ENCODE measurements at regions not wholly inside any gene's neighbourhood (a gene's known extent, or its start where the extent isn't known, plus 50 kb on each side); places are given as distances from the start of the nearest gene placed in this dataset.
"Not testable (repeated sequence)": the region's sequence is repeated elsewhere in the genome, so short reads cannot be mapped to it uniquely, and the experiment has no call there.

DNA sequence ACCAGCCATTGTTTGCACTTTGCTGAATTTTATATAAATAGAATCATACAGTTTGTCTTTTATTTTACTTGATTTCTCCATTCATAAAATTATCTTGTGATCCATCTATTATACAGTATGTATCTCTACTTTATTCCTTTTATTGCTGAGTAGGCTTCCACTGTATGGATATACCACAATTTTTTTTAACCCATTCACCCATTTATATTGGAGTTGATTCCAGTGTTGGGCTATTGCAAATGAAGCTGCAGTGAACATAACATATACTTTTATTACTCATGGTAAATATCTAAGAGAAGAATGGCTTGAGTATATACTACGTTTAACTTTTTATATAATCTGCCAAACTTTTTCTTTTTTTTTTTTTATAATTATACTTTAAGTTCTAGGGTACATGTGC lies 463.6 kb downstream of the ETNK1 start:
- DNase-seq: no peak

DNA sequence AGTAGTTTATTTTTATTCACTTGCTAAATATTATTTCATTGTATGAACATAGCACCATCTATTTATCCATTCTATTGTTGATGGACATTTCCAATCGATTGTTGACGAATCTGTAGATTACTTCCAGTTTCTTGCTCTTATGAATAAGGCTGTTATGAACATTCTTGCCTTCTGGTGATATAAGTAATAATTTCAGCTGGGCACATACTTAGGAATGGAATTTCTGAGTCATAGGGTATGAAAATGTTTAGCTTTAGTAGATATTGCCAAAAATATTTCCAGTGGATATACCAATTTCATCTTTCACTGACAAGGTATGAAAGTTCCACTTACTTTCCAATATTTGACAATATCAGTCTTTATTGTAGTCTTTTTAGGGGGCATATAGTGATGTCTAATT lies 468.5 kb downstream of the ETNK1 start:
- DNase-seq: no peak

DNA sequence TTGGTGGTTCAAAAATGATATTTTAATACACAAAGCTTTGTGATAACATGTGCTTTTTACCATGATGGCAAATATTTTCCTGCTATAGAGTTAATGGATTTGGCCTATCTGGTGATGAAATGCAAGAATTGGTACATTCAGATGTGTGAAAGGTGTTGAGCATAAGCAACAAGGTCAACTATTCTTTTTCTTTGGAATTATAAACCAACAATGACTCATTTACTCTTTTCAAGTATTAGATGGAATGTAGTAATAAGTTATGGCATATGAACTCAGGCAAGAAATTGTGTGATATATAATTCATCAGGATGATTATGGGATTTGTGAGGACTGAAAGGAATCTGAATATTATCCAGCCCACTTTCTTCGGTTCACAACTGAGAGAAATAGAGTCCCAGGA lies 471.4 kb downstream of the ETNK1 start:
- DNase-seq: no peak

DNA sequence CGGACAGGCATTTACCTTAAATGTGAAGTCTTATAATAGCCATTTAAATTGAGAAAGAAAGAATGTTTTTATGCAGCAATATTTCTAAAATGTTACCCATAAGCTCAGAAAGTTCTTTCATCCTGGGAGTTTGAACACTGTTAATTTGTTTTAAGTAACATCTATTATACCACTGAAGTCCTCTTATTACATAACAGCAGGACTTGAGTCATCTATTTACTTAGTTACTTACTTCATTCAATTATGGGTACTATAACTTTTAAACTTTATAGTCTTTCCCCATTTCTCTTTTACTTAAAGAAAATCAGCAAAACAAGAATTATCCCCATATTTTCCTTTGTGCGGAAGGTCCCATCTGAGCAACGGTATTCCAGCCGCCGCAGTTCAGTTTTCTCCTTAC lies 473.1 kb downstream of the ETNK1 start:
- DNase-seq: no peak

DNA sequence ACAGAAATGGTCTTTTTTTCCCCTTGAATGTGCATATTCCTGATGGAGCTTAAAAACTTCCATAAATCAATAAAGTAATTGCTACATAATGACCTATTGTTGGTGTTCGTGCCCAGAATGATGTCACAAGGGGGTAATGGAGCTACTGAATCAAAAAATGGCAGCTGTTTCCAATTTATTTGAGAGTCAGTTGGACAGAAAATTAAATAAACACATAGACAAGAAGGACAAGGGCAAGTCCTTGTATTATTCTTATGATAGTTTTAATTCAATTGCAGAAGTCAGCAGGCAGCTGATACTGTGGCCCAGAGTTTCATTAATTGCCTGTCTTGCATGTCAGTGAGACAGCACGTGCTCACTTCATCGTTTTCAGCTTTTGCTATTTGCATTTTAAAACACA lies 473.5 kb downstream of the ETNK1 start:
- DNase-seq: no peak

DNA sequence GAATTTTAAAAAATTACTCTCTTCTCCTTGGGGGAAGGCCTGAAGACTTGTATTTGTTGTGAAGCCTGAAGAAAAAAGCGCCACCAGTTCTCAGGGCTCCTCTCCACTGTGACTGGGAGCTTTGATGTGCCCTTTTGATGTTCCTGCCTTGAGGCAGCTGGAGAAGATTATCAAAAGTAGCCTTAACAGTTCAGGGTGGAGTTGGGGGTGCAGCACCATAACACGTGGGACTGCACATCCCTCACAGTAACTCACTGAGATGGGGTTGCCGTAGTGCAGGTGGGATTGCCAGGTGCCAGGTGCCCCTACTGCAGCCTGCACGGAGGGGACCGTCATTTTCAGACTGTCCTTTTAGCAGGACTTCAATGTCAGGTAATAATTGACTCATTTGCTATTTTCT lies 474.1 kb downstream of the ETNK1 start:
- DNase-seq: no peak

DNA sequence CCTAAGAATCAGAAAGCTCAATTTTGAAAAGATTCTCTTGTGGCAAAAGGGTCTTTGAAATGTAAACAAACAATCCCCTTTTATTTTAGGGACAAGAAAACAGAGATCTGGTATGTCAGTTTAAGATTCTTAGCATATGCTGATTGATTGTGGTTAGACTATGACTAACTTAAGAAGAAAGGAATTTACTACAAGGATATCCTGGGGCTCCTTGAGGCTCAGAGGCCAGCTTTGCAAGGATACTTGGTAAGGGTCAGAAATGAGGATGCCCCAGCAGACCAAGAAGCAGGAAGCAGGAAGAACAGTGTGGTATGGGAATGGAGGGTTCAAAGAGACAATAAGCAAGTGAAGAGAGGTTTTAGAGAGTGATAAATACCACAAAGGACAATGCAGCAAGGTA lies 474.6 kb downstream of the ETNK1 start:
- DNase-seq: no peak

DNA sequence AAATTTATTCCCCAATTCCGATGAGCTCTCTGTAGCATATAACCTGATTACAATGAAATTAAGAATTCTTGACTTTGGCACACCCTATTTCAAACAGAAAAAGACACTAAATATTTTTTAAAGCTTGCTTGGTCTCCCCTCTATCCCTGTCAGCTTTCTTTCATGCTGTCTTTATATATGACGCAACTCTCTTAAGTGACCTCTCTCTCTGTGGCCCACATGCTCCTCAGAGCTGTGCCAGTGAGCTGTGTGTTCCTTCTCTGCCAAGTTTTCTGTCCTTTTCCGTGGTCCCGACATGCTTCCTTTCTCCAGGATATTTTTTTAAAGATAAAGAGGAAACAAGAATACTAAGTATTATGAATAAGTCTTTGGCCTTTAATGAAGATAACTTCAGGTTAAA lies 484.0 kb downstream of the ETNK1 start:
- DNase-seq: no peak

DNA sequence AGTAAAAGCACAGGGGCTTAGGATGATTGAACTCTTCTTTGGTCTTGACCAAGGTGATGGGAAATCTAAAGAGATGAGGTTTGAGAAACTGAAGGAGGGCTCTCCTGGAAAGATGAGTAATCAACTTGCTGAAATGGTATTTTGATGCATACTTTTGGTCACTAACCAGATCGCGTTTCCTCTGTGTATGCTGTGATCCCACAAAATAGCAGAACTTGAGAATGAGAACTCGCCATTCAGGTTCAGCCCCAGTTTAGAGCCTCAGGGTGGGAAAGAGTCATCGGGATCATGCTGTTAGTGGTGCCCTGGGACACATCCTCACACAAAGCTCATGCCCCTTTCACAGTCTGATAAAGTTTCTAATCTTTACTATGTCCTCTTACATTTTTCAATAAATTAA lies 488.8 kb downstream of the ETNK1 start:
- no peak for DNase-seq

DNA sequence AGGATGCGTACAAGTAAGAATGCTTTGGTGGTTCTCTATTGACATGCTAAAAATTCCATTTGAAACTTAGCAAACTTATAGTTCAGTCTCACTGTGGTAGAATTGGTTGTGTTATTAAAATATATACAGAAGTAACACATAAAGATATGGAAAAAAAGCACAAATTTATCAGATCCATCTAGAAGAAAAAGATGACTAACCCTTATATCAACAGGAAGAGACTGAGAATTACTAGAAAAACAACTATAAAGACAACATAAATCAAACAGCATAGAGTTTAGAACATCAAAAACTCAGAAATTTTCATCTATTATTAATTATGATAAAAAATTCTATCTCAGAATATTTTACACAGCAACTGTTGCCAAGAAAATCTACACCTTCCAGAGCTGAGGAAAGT lies 491.0 kb downstream of the ETNK1 start:
- no peak for DNase-seq

DNA sequence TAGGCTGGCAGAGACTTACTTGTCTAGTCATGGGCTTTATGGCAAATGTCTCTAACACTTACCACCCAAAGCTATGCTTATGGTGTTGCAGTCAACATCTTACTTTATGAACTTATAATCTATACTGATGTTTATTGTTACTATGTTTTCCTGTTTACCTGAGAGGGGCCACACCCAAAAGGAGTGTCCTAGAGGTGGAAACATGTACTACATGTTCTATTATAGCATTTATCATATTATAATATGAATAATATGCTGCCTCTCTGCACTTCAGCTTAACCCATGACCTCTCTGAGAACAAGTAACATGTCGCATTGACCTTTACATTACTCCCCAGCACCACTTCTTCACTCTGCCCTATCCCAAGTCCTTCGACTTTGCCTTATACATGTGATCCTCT lies 501.8 kb downstream of the ETNK1 start:
- DNase-seq: no peak

DNA sequence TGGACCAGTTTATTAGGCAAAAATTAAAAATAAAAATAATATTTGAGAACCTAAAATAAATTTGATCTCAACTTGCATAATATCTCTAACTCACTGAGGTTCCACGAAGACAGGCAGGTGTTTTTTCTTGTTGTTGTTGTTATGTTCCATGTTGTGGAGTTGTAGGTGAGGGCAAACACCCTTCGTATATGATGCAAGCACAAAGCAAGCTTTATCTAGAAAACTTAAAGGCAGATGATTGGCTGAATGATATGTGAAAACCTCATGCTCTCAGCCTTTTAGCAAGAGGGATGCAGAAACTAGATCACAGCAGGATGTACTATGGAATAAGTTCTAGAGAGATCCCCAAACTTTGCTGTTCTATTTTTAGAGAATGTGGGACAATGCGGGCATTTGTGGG lies 502.7 kb downstream of the ETNK1 start:
- no peak for DNase-seq

DNA sequence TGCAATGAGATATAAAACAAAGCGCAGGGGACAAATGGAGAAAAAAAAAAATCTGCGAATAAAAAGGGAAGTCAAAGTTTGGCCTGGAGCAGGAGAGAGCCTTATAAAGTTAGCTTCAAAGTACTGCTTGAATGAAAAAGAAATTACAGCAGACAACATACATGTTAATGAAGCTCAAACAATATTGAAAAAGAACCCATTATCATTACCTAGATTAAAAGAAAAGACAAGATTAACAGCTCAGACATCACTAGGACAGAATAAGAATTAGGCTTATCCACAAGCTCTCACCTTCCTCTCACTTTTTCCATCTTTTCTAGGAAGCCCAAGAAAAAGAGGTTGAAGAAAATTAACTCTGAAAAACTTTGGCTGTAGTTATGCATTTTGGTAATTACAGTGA lies 503.5 kb downstream of the ETNK1 start:
- no peak for DNase-seq

DNA sequence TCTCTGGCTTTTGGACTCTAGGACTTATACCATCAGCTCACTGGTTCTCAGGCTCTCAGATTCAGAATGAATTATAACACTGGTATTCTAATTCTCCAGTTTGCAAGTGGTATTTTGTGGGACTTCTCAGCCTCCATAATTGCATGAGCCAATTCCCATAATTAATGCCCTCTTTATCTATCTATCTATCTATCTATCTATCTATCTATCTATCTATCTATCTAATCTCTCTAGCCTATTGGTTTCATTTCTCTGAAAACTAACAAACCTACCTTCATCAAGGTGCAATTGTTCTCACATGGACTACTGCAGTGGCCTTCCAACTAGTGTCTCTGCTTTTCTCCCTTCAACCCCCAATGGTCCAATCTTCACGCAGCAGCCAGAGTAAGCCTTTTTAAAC lies 507.4 kb downstream of the ETNK1 start:
- no peak for DNase-seq

DNA sequence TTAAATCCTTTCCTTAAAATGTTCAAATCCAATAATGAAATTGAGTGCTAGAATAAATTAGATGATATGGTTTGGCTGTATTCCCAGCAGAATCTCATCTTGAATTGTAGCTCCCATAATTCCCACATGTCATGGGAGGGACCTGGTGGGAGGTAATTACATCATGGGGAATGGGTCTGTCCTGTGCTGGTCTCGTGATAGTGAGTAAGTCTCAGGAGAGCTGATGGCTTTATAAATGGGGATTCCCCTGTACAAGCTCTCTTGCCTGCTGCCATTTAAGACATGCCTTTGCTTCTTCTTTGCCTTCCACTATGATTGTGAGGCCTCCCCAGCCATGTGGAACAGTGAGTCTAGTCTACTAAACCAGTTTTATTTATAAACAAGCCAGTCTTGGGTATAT lies 508.5 kb downstream of the ETNK1 start:
- no peak for DNase-seq

DNA sequence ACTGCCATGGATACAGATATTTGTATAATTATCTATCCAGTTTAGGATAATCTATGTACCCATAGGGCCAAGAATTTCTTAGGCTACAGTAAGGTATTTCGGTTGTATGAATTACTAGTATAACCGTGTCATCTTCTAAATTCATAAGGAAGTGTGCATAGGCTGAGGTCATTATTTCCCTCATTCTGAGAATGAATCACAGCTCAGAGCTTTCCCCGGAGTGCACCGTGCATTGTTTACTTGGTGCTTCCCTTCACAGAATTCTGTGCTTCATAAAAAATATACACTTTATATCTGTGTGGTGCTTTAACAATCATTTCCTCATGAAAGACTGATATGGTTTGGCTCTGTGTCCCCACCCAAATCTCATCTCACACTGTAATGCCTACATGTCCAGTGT lies 514.1 kb downstream of the ETNK1 start:
- no peak for DNase-seq

DNA sequence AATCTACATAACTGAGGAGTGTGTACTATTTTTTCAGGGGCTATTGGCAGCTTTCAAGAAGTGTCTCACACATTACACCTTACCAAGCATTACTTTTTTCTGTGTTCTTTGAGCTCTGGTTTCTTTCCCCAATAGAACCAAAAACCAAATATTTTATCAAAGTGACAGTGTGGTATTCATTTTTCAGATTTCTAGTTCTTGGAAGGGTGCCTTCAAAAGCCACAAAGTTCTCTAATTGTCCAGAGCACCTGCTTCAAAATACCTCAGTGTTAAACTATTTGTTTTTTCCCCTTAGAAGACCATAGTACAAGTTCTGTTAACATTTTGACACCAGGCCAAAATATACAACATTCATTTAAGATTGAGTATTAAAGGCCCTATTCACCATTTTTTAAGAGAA lies 515.7 kb downstream of the ETNK1 start:
- no peak for DNase-seq

DNA sequence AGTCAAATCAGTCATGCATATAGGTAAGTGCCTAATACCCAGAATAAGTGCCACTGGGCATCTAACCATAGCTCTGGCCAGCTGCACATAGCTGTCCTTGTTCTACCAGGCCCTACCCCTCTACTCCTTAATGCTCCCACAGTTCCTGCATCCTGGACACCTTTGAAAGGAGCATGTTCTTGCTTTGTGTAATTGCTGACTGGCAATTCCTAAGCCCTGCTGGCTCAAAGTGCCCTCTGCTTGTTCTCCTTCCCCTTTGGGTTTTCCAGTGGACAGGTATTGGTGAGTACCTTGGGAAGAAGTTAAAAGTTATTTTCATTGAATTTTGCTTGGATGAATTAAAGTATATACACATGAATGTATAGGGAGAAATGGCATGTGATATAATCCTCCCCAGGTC lies 516.4 kb downstream of the ETNK1 start:
- DNase-seq: no peak

DNA sequence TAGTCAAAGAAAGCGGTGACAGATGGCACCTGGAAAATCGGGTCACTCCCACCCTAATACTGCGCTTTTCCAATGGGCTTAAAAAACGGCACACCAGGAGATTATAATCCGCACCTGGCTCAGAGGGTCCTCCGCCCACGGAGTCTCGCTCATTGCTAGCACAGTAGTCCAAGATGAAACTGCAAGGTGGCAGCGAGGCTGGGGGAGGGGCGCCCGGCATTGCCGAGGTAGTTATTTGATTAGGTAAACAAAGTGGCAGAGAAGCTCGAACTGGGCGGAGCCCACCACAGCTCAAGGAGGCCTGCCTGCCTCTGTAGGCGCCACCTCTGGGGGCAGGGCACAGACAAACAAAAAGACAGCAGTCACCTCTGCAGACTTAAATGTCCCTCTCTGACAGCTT lies 521.1 kb downstream of the ETNK1 start:
- not testable (repeated sequence) for DNase-seq

DNA sequence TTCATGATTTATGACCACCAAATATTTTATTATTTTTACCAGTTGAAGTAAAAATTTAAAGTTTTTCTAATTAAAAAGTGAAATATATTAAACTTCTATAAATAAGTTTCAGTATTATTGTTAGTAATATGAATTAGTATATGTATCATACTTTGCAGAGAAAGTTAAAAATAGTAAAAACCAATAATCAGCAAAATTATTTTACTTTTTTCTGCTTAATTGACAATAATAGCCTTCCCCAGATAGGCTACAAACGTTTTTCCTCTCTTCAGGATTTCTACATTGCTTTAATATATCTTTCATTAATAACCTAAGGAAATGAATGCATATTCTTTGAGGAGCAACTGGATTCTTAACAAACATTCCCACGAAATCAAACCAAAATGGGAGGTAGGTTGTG lies 543.5 kb downstream of the ETNK1 start:
- no peak for DNase-seq

DNA sequence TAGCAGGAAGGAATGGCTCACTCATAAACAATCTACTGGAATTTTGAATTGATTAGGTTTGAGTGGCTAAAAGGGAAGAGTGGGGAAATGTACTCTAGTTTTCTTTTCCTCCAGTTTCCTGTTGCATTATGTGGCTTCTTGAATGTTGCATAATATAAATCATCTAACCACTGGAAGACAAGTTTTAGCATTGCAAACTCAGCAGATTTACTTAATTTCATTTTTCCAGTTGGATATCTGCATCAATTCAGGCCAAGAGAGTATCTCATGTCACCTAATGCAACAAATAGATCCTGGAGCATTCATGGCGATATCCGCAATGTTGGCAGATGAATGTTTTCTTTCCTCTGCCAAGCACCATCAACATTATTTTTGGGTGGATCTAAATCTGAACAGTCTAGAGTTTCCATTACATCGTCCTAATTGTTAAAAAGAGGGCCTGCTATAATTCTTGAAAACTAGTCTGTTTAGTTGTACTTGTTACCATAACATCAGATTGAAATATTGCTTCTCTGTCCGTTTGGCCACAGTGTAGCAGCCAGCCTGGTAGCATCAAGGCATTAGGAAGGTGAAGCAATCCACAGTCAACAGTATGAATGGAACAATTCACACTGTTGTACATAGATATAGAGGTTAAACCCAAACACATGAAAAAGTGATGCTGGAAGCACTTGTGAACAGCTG lies 544.2 kb downstream of the ETNK1 start:
- no peak for DNase-seq

DNA sequence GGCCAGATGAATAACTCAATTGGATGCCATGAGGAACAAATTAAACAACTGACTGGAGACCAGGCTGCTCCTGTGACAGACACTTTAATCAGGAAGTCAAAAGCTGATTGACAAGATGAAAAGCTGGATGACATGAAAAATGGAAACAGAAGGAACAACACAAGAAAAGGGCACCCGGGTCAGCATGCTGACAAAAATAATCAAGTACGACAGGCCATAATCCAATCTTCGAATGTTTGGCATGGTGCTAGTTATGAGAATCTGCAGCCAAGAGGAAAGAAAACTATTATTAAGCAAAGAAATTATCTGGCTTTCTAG lies 544.7 kb downstream of the ETNK1 start:
- DNase-seq: no peak

DNA sequence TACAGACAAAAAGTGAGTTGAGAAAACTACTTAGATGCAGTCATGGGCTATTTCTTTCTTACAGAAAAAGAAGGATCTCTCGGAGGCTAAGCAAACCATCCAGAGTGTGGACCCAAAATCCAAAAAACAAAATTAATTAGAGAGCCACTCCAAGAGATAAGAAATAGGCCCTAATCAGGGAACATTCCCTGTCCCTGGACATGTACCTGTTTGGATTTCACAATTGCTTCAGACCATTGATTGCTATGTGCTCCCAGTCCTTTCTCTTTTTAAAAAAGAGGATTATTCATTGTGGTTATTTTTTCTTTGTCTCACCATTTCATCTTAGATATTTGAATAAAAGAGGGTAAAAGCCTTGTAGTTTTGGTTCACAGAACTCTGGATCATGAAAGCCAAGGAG lies 549.9 kb downstream of the ETNK1 start:
- no peak for DNase-seq

DNA sequence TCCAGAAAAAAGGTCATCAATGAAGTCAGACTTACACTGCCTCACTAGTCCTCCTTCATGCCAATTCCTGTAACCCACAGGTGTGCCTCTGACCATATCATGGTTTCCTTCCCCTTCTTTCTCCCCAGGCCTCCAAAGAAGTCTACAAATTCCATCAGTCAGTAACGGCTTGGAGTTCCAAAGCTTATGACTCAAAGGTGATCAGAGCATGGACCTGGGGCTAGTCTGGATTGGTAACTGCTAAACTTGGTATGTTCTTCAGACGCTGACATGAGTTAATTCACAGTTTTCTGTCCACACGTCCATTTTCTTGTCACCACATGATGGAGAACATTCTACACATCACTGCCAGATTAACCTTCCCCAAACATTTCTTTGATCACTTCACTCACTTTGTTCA lies 560.4 kb downstream of the ETNK1 start:
- DNase-seq: no peak

DNA sequence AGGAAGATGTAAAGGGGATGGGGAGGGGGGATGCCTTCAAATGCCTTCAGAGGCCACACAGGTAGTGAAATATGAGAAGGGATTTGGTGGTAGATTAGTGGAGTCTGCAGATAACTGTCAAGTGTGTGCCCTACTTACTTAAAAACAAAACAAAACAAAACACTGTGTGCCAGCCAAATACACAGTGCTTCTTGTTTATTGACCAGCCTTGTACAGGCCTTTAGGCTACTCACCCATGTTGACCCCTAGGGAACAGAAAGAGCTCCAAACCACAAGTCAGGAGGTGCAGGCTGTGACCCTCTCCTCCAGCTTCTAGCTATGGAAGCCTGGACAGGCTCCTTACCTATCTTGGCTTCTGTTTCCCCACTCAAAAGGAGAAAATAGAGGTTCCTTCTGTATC lies 562.0 kb downstream of the ETNK1 start:
- no peak for DNase-seq

DNA sequence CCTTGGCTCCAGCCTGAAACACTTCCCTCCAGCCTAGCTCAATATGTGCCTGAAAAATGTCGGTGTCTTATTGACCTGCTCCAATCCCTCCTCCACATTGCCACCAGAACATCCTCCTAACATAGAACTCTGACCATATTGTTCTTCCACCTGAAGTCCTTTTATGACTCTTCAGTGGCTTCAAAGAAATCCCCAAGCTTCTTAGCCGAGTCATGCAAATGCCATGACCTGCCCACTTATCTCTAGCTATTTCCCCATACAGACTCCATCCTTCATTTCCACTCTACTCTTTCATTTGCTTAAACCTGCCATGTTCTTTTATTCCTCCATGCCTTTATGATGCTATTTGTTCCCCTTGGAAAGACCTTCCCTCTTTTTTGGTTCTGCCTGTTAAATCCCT lies 568.6 kb downstream of the ETNK1 start:
- no peak for DNase-seq

Measured in stimulated activated CD4-positive, alpha-beta T cell treated with anti-CD3 and anti-CD28 coated beads, Interleukin-4, amount 100 ng/mL, for 24 hours (primary cell).